H9 (cell line): ENCODE measurements at regions not wholly inside any gene's neighbourhood (a gene's known extent, or its start where the extent isn't known, plus 50 kb on each side); places are given as distances from the start of the nearest gene placed in this dataset.

ENCODE experiments used
- DNase-seq: peaks from one replicate; pipeline ENCODE4 v3.0.0-alpha.2; 2017
- H2AFZ ChIP-seq: one replicate; pipeline ENCODE4 v1.6.1; 2013; ENCODE audit warnings: mild to moderate bottlenecking, low read length, control low read depth, moderate library complexity
- H2AK5ac ChIP-seq: 2 replicates; pipeline ENCODE4 v1.6.1; 2013; ENCODE audit warnings: low read length, control low read depth, mixed read lengths; ENCODE audit not compliant: insufficient read length
- H2BK120ac ChIP-seq: one replicate; pipeline ENCODE4 v1.6.1; 2013; ENCODE audit warnings: low read depth, mild to moderate bottlenecking, low read length, control low read depth, inconsistent platforms; ENCODE audit not compliant: poor library complexity, severe bottlenecking
- H2BK12ac ChIP-seq: 2 replicates; pipeline ENCODE4 v1.6.1; 2013; ENCODE audit warnings: low read length, control low read depth, mixed read lengths, low read depth; ENCODE audit not compliant: insufficient read length
- H2BK15ac ChIP-seq: 2 replicates; pipeline ENCODE4 v1.6.1; 2013; ENCODE audit warnings: low read depth, low read length, control low read depth
- H2BK20ac ChIP-seq: one replicate; pipeline ENCODE4 v1.6.1; 2013; ENCODE audit warnings: low read depth, mild to moderate bottlenecking, low read length, control low read depth, inconsistent platforms; ENCODE audit not compliant: poor library complexity, severe bottlenecking
- H2BK5ac ChIP-seq: 2 replicates; pipeline ENCODE4 v1.6.1; 2013; ENCODE audit warnings: low read length, control low read depth, mixed read lengths; ENCODE audit not compliant: insufficient read length
- H3K14ac ChIP-seq: 2 replicates; pipeline ENCODE4 v1.6.1; 2013; ENCODE audit warnings: low read length, control low read depth; ENCODE audit not compliant: insufficient read depth
- H3K18ac ChIP-seq: 2 replicates; pipeline ENCODE4 v1.6.1; 2013; ENCODE audit warnings: low read depth, mild to moderate bottlenecking, mixed read lengths, low read length, control low read depth; ENCODE audit not compliant: insufficient read length
- H3K23ac ChIP-seq: 2 replicates; pipeline ENCODE4 v1.6.1; 2013; ENCODE audit warnings: low read length, control low read depth, mixed read lengths, low read depth; ENCODE audit not compliant: insufficient read length
- H3K23me2 ChIP-seq: 2 replicates; pipeline ENCODE4 v1.6.1; 2013; ENCODE audit warnings: low read depth, mild to moderate bottlenecking, mixed read lengths, low read length, control low read depth; ENCODE audit not compliant: insufficient read length, poor library complexity, severe bottlenecking
- H3K27ac ChIP-seq: 2 replicates; pipeline ENCODE4 v1.5.1; 2013; ENCODE audit warnings: low read length, control low read depth, mixed read lengths, low read depth; ENCODE audit not compliant: insufficient read length
- H3K27me3 ChIP-seq: 2 replicates; pipeline ENCODE4 v1.6.1; 2013; ENCODE audit warnings: low read length, control low read depth, inconsistent platforms; ENCODE audit not compliant: insufficient read depth
- H3K4ac ChIP-seq: 2 replicates; pipeline ENCODE4 v1.6.1; 2013; ENCODE audit warnings: low read depth, mild to moderate bottlenecking, control low read depth, inconsistent platforms, low read length, moderate library complexity
- H3K4me1 ChIP-seq: 2 replicates; pipeline ENCODE4 v1.6.1; 2013; ENCODE audit warnings: low read length, control low read depth, inconsistent platforms; ENCODE audit not compliant: insufficient read depth
- H3K4me2 ChIP-seq: 2 replicates; pipeline ENCODE4 v1.6.1; 2013; ENCODE audit warnings: low read length, control low read depth, mixed read lengths; ENCODE audit not compliant: insufficient read length, insufficient read depth
- H3K56ac ChIP-seq: 2 replicates; pipeline ENCODE4 v1.6.1; 2013; ENCODE audit warnings: low read depth, mild to moderate bottlenecking, mixed read lengths, low read length, control low read depth; ENCODE audit not compliant: insufficient read length
- H3K79me1 ChIP-seq: 2 replicates; pipeline ENCODE4 v1.6.1; 2013; ENCODE audit warnings: low read depth, mild to moderate bottlenecking, moderate library complexity, low read length, control low read depth, inconsistent platforms; ENCODE audit not compliant: insufficient read depth, poor library complexity, severe bottlenecking
- H3K79me2 ChIP-seq: 2 replicates; pipeline ENCODE4 v1.6.1; 2013; ENCODE audit warnings: low read length, control low read depth, inconsistent platforms; ENCODE audit not compliant: insufficient read depth
- H3K9ac ChIP-seq: 2 replicates; pipeline ENCODE4 v1.6.1; 2013; ENCODE audit warnings: low read length, control low read depth, mixed read lengths; ENCODE audit not compliant: insufficient read length; ENCODE audit errors: extremely low read depth
- H3K9me3 ChIP-seq: one replicate; pipeline ENCODE4 v1.6.1; 2013; ENCODE audit warnings: low read depth, low read length, inconsistent platforms; ENCODE audit not compliant: control insufficient read depth
- H3T11ph ChIP-seq: one replicate; pipeline ENCODE4 v1.6.1; 2013; ENCODE audit warnings: mild to moderate bottlenecking, low read length, control low read depth, inconsistent platforms
- H4K20me1 ChIP-seq: one replicate; pipeline ENCODE4 v1.6.1; 2013; ENCODE audit not compliant: control insufficient read depth, insufficient read length, insufficient read depth
- H4K5ac ChIP-seq: 2 replicates; pipeline ENCODE4 v1.6.1; 2013; ENCODE audit warnings: low read depth, mild to moderate bottlenecking, mixed read lengths, low read length, control low read depth; ENCODE audit not compliant: insufficient read length
- H4K8ac ChIP-seq: replicated peaks from 2 replicates; pipeline ENCODE4 v1.6.1; 2013; ENCODE audit warnings: low read length, control low read depth, mixed read lengths, low read depth; ENCODE audit not compliant: insufficient read length
- H4K91ac ChIP-seq: 2 replicates; pipeline ENCODE4 v1.6.1; 2013; ENCODE audit warnings: low read depth, mild to moderate bottlenecking, moderate library complexity, mixed read lengths, low read length, control low read depth; ENCODE audit not compliant: insufficient read length
- H3K27ac Mint-ChIP-seq, 3 experiments: 2 replicates in 2 of 3; 3 replicates in 1 of 3; pipeline ENCODE4 v1.8.0; 2020 to 2021; ENCODE audit warnings: mixed read lengths in 3 of 3, mild to moderate bottlenecking in 1 of 3, moderate library complexity in 1 of 3
- H3K27me3 Mint-ChIP-seq: 2 replicates; pipeline ENCODE4 v1.8.0; 2021; ENCODE audit warnings: low read depth, mild to moderate bottlenecking, moderate library complexity, mixed read lengths
- H3K36me3 Mint-ChIP-seq, 3 experiments: 2 replicates in 2 of 3; 3 replicates in 1 of 3; pipeline ENCODE4 v1.8.0; 2020 to 2021; ENCODE audit warnings: low read depth in 3 of 3, mixed read lengths in 3 of 3; ENCODE audit not compliant: insufficient read depth in 1 of 3
- H3K4me1 Mint-ChIP-seq, 2 experiments: 2 replicates each; pipeline ENCODE4 v1.8.0; 2020; ENCODE audit warnings: mixed read lengths in 2 of 2
- H3K4me3 Mint-ChIP-seq, 2 experiments: 2 replicates in 1 of 2; 3 replicates in 1 of 2; pipeline ENCODE4 v1.8.0; 2020 to 2021; ENCODE audit warnings: mild to moderate bottlenecking in 2 of 2, mixed read lengths in 2 of 2, moderate library complexity in 1 of 2
- H3K9me3 Mint-ChIP-seq, 2 experiments: 2 replicates in 1 of 2; 3 replicates in 1 of 2; pipeline ENCODE4 v1.8.0; 2020; ENCODE audit warnings: mild to moderate bottlenecking in 2 of 2, mixed read lengths in 2 of 2, moderate library complexity in 1 of 2
- CTCF ChIP-seq: fragments of 200-600 bp; sonication (generic); conservative IDR thresholded peaks from 3 replicates; pipeline ENCODE4 v1.8.0; 2021; ENCODE audit warnings: antibody characterized with exemption, mild to moderate bottlenecking
- WGBS: extraction: QIAGEN DNeasy Blood & Tissue Kit; methylation state at CpG from one replicate; pipeline ENCODE4 v1.1.7; 2013; ENCODE audit warnings: missing lambda C conversion rate, low lambda C conversion rate, mixed read lengths; ENCODE audit not compliant: insufficient read length; ENCODE audit errors: extremely low coverage; 5-methylcytosine and 5-hydroxymethylcytosine counted together

DNA sequence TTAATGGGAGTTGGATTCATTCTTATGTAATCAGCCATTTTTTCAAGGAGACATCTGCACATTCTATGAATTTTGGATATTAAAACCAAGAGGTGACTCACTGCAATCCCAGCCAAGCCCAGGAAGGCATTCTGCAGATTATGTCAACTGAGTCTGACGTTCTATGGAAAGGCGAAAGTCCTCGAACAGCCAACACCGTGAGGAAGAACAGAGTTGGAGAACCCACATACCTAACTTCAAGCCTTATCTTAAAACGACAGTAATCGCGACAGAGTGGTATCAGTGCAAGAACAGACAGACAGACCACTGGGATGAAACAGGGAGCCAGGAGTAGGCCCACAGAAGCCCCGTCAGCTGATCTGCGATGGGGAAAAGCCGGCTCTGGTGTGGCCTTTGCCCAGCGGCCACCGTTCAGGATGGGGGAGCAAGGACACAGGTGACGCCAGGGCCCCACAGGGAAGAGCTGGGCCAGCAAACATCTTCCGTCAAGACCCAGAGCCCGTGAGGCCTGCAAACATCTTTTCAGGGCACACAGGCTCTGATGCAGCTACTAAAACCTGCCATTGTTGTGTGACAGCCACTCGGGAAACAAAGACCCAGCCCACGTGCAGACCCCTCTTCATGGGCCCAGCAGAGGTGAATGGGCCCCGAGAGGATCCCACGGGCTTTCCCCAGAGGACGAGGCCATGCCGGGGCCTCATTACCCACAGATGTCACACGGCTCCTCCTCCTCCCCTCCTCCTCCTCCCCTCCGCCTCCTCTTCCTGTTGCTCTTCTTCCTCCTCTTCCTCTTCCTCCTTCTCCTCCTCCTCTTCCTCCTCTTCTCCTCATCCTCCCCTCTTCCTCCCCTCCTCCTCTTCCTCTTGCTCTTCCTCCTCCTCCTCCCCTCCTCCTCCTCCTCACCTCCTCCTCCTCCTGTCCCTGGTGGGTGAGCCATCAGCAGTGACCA lies 277.6 kb downstream of the ADGRD1 start:
- no peaks in the 10 kb centered on the region for H4K20me1 ChIP-seq
- no peak overlapping the region for H4K8ac ChIP-seq
- WGBS = no CpG with 5 or more reads among the region's 23 CpGs
- H2AFZ ChIP-seq = no peak overlapping the region
- H3K9ac ChIP-seq = no peak overlapping the region
- H3K27ac ChIP-seq = no peak overlapping the region
- H3K14ac ChIP-seq = no peak overlapping the region
- H2AK5ac ChIP-seq = no peak overlapping the region
- no peaks in the 10 kb centered on the region for H3K23me2 ChIP-seq
- H3K9me3 Mint-ChIP-seq = peaks cover 8 to 13% of the 10 kb centered on the region in 2 experiments
- no peak overlapping the region for H3K56ac ChIP-seq
- no peak overlapping the region for H2BK15ac ChIP-seq
- no peak for DNase-seq
- peaks cover 4% of the 10 kb centered on the region; the same call in 1 of the 2 replicates for H3K27me3 Mint-ChIP-seq
- 0 out of 7 replicates have a peak overlapping the region, but pooled peaks of 1 of the 3 experiments have one; percentile 16 for H3K27ac Mint-ChIP-seq
- H3K4me1 Mint-ChIP-seq = peaks cover 35 to 41% of the 10 kb centered on the region in 2 experiments
- H4K5ac ChIP-seq = no peak overlapping the region
- no peaks in the 10 kb centered on the region for H3K9me3 ChIP-seq
- H3K36me3 Mint-ChIP-seq = peaks cover 4 to 9% (median 7%) of the 10 kb centered on the region in 3 experiments; a peak in 6 of 7 replicates
- H3K4me1 ChIP-seq = peaks cover 3% of the 10 kb centered on the region
- no peak overlapping the region for H2BK12ac ChIP-seq
- no peaks in the 10 kb centered on the region for H3K27me3 ChIP-seq
- no peaks in the 10 kb centered on the region for H3K79me2 ChIP-seq
- no peak overlapping the region for H3K4ac ChIP-seq
- H3K79me1 ChIP-seq = no peaks in the 10 kb centered on the region
- no peak overlapping the region for H2BK5ac ChIP-seq
- no peak overlapping the region for H3K4me2 ChIP-seq
- H2BK20ac ChIP-seq = no peak overlapping the region
- no peak overlapping the region for H3K23ac ChIP-seq
- TF ChIP-seq CTCF = no peak
- no peak overlapping the region for H3K4me3 Mint-ChIP-seq
- no peak overlapping the region for H2BK120ac ChIP-seq
- no peak overlapping the region for H3K18ac ChIP-seq
- no peak overlapping the region for H4K91ac ChIP-seq
- no peak overlapping the region for H3T11ph ChIP-seq
